Activated T-cell treated with anti-CD3 and anti-CD28 coated beads for 4 hours (primary cell): ENCODE measurements at regions not wholly inside any gene's neighbourhood (a gene's known extent, or its start where the extent isn't known, plus 50 kb on each side); places are given as distances from the start of the nearest gene placed in this dataset.

Source experiments
- DNase-seq: peaks from one replicate; pipeline ENCODE4 v3.0.0-alpha.2; 2020

GRCh38 chr5:159602434-159602833 is 272.1 kb upstream of the IL12B start:
- DNase-seq = no peak

DNA sequence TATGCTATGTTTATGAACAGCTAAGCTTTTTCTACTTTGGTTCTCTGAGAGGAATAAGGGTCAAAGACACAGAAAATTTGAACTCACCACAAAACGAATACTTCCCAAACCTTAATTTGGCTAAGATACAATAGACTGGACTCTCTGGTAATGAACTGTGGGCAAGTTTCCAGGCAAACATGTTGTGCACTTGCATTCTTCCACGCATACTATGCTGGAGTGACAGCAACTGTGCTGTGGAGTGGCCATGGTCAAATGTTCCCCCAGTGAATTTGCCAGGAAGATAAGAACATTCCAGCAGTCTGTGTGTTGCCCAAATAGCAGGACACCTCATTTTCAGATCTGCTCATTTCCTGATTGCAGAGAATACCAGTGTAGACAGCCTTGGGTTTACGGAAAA is 275.3 kb upstream of the IL12B start:
- DNase-seq = no peak

- no peak for DNase-seq
These were observed 279.1 kb upstream of the IL12B start for GRCh38 chr5:159609359-159609758.

GRCh38 chr5:159610966-159611579 is 280.8 kb upstream of the IL12B start:
- no peak for DNase-seq

GRCh38 chr5:159616952-159617351 is 286.7 kb upstream of the IL12B start:
- DNase-seq = no peak

- no peak for DNase-seq
These were observed 289.5 kb upstream of the IL12B start for GRCh38 chr5:159619826-159620225.

GRCh38 chr5:159620853-159621540 is 290.7 kb upstream of the IL12B start:
- no peak for DNase-seq

DNA sequence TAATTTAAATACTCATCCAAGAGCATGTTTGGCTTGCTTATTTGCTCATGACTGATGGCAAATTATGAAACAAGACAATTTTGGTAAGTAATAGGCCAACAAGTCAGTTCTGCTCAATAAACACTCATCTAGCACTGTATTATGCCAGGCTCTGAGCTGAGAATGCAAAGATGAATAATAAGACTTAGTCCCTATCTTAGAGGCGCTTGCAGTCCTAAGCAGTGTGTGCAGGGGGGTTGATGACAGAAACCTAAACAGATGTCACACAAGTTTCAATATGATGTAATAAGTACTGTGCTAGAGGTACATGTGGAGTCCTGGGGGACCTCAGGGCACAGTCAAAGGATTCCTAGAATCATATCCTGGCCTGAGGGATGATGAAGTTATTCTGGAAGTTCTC is 287.6 kb upstream of the ADRA1B start:
- no peak for DNase-seq

- DNase-seq = no peak
These were observed 287.1 kb upstream of the ADRA1B start for GRCh38 chr5:159629158-159629557.

GRCh38 chr5:159630545-159630944 is 285.7 kb upstream of the ADRA1B start:
- no peak for DNase-seq

GRCh38 chr5:159631001-159631400 is 285.3 kb upstream of the ADRA1B start:
- DNase-seq = no peak

DNA sequence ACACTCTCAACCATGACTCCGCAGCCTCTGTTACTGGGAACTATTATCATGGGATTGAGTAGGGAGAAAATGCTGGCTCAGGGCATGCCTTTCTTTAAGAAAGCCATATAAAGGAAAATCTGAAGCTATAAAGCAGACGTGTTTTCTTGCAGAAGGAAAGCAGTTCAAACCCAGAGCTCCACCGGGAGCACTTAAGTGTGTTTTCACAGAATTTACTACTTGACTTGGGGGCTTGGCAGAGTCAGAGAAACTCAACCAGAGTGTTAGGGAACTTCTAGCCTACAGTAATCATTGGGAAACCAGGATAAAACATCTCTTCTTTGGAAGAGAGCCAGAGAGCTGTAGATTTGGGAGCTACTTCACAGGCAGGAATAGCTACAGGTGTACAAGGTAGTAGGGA is 283.4 kb upstream of the ADRA1B start:
- DNase-seq = no peak

GRCh38 chr5:159638481-159638880 is 277.8 kb upstream of the ADRA1B start:
- no peak for DNase-seq

- no peak for DNase-seq
These were observed 277.2 kb upstream of the ADRA1B start for GRCh38 chr5:159638954-159639559.

GRCh38 chr5:159639590-159639989 is 276.7 kb upstream of the ADRA1B start:
- no peak for DNase-seq

DNA sequence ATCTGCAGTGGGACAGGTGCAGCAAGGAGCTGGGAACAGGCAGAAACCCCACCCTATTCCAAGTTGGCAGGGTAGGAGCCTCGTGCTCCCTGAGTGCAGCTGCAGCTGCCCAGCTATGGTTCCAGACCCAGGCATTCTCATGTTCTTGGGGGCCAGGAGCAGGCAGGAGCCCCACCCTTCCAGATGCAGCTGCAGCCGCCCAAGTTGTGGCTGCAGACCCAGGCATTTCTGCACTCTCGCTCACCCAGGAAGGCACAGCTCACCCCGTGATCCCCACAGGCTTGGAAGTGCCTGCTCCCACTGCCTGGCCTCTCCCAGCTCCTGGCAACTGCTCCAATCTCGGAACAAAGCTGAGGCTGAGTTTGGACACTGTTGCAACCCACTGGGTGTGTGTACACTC is 275.8 kb upstream of the ADRA1B start:
- DNase-seq = no peak

DNA sequence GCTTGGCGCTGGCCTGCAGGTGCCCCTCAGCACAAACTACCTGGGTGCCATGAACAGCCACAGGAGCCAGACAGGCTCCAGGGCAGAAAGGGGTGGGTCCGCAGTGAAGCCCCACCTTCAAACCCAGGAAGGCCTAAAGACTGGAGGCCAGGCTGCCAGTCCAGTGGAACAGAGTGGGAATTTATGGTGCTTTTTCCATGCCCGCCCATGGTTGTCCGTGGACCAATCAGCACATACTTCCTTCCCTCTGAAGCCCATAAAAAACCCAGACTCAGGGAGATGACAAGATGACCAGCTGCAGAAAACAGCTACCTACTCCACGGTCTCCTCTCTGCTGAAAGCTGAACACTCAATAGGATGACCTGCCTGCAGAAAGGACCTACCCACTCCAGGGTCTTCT is 275.4 kb upstream of the ADRA1B start:
- DNase-seq = no peak

DNA sequence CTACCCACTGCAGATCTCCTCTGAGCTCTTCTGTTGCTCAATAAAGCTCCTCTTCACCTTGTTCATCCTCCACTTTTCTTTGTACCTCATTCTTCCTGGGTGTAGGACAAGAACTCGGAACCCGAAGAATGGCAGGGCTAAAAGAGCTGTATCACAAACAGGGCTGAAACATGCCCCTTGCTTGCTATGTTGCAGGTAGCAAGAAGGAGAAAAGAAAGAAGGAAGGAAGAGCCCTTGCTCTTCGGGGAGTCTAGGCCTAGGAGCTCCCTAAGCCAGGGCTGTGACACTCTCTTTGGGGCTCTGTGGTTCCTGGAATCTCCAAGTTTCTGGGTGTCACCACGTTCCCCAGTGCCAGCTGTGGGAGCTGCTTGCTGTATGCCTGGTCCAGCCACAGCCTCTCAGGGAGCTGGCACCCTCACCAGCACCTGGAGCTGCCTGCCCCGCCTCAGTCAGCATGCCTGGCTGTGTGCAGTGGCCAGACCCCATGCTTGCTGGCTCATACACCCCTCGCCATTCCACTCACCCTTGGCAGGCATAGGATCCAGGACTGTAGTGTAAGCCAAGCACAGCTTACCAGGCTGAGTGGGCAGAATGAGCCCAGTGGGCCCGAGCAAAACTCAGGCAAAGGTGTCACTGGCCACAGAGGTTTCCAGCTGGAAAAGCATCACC is 274.8 kb upstream of the ADRA1B start:
- DNase-seq = no peak

DNA sequence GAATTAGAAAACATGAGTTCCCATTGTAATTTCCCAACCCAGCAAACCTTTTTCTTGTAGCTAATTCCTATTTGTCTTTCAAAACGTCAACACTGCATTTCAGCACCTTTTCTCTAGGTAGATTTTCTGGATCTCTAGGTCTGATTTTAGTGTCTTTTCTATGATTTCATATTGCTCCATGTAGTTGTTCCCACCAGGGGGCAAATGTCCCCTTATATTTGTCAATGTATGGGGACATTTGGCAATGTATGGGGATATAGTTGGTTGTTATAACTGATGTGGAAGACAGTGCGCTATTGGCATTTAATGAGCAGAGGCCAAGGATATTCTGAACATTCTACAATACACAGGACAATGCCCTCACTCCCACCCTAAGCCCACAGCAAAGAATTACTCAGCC is 273.9 kb upstream of the ADRA1B start:
- DNase-seq = no peak

GRCh38 chr5:159644053-159644452 is 272.2 kb upstream of the ADRA1B start:
- DNase-seq = no peak

- no peak for DNase-seq
These were observed 271.0 kb upstream of the ADRA1B start for GRCh38 chr5:159645179-159645846.

- no peak for DNase-seq
These were observed 265.5 kb upstream of the ADRA1B start for GRCh38 chr5:159650803-159651202.

DNA sequence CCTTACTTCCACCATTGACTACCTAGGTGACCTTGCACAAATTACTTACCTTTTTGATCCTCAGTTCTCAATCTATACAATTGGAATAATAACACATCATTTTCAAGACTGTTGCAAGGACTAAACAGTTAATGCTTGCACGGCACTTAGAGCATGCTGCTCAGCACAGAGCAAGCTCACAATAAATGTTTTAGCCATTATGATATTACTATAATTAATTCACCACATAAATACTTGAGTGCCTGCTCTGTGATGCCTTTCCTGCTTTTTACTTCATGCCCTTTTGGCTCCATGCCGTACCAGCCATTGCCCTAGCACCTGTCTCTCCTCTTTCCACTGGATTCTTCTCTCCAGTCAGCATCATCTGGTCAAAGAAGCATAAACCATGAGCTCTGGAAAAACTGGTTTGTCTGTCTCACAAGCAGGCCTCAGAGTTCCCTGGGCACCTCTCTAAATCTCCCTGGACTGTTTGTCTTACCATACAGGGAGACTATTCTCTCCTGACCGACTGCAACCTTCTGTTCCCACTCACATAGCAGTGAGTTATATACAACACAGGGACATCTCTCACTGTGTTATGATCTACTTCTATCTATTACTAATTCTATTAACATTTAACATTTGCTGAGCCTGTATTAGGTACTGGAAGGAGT is 260.4 kb upstream of the ADRA1B start:
- DNase-seq = no peak
